ENCODE measurements at regions not wholly inside any gene's neighbourhood (a gene's known extent, or its start where the extent isn't known, plus 50 kb on each side); places are given as distances from the start of the nearest gene placed in this dataset.

GRCh38 chr5:135264451-135265440, 134.3 kb downstream of the MACROH2A1 start:
- CTCF ChIA-PET: interaction anchor here (1.2 to 1.4 kb wide), 2 partner anchors 8 to 68 kb away, joined by 3 read pairs; no protein-coding TSS in a partner anchor
- H3K27ac ChIP-seq (ENCODE audit: low read depth in 2 of 2, low read length in 1 of 2): no peak overlapping the region
- DNase-seq: no peak

GRCh38 chr5:135263022-135263668, 135.9 kb downstream of the MACROH2A1 start:
- H3F3A ChIP-seq (replicated peaks; ENCODE audit: insufficient read depth): no peaks in the 10 kb centered on the region
- H3K9me2 ChIP-seq: no peaks in the 10 kb centered on the region
- no peak for DNase-seq
- POLR2A ChIA-PET: no interaction called here
- H3K4me3 ChIP-seq (ENCODE audit: low read depth in 2 of 2, low read length in 1 of 2): no peak overlapping the region
- H3K36me3 ChIP-seq (replicated peaks in 1 of 2; ENCODE audit: control insufficient read depth in 1 of 2, insufficient read depth in 2 of 2, low read length in 1 of 2): no peaks in the 10 kb centered on the region
- H3K79me2 ChIP-seq (ENCODE audit: insufficient read depth): no peaks in the 10 kb centered on the region
- H4K20me1 ChIP-seq (ENCODE audit: insufficient read depth): no peaks in the 10 kb centered on the region
- H3K27ac ChIP-seq (ENCODE audit: low read depth in 2 of 2, low read length in 1 of 2): no peak overlapping the region
- H3K4me2 ChIP-seq: no peak overlapping the region
- H3K27me3 ChIP-seq (ENCODE audit: insufficient read depth): no peaks in the 10 kb centered on the region
- no peak overlapping the region for H3K9ac ChIP-seq
- CTCF ChIA-PET: no interaction called here
- no peak for TF ChIP-seq NFIC (IDR thresholded peaks at IDR 0.05; ENCODE audit: borderline replicate concordance)
- no peak overlapping the region for H2AFZ ChIP-seq (ENCODE audit: low read depth)
- 0 out of 2 replicates have a peak, but pooled peaks cover 11% of the 10 kb centered on the region for H3K9me3 ChIP-seq
- peaks cover 0 to 12% of the 10 kb centered on the region in 2 experiments; a peak in 1 of 4 replicates for H3K4me1 ChIP-seq (ENCODE audit: control insufficient read depth in 1 of 2, insufficient read depth in 2 of 2, low read depth in 1 of 2, low read length in 1 of 2)
- WGBS (ENCODE audit: low lambda C conversion rate): 85% methylated on average over 9 of the region's 17 CpGs

More at GRCh38 chr5:135264451-135265440, 134.3 kb downstream of the MACROH2A1 start:
- TF ChIP-seq ELF1 (IDR thresholded peaks at IDR 0.05) (no peak), PBX3 (IDR thresholded peaks at IDR 0.05) (peak; percentile 34; the same call in 1 of the 2 replicates), CTCF (IDR thresholded peaks at IDR 0.05) (no peak)
- Histone ChIP-seq H3K9me2 (no peaks in the 10 kb centered on the region), H3K4me2 (no peak overlapping the region), H3K27me3 (ENCODE audit: insufficient read depth) (no peaks in the 10 kb centered on the region), H4K20me1 (ENCODE audit: insufficient read depth) (no peaks in the 10 kb centered on the region), H3K36me3 (replicated peaks in 1 of 2; ENCODE audit: control insufficient read depth in 1 of 2, insufficient read depth in 2 of 2, low read length in 1 of 2) (no peaks in the 10 kb centered on the region), H3F3A (replicated peaks; ENCODE audit: insufficient read depth) (no peaks in the 10 kb centered on the region), H2AFZ (ENCODE audit: low read depth) (no peak overlapping the region; the same call in 1 of the 2 replicates), H3K4me3 (ENCODE audit: low read depth in 2 of 2, low read length in 1 of 2) (no peak overlapping the region), H3K79me2 (ENCODE audit: insufficient read depth) (no peaks in the 10 kb centered on the region), H3K4me1 (ENCODE audit: control insufficient read depth in 1 of 2, insufficient read depth in 2 of 2, low read depth in 1 of 2, low read length in 1 of 2) (peaks cover 2 to 21% of the 10 kb centered on the region in 2 experiments; a peak in 3 of 4 replicates), H3K9me3 (0 out of 2 replicates have a peak, but pooled peaks cover 4% of the 10 kb centered on the region), H3K9ac (no peak overlapping the region)
- WGBS (ENCODE audit: low lambda C conversion rate): 85% methylated on average over 17 of the region's 17 CpGs
- POLR2A ChIA-PET: no interaction called here

GRCh38 chr5:135262364-135262763, 136.7 kb downstream of the MACROH2A1 start:
- Histone ChIP-seq H3K36me3 (replicated peaks in 1 of 2; ENCODE audit: control insufficient read depth in 1 of 2, insufficient read depth in 2 of 2, low read length in 1 of 2) (no peaks in the 10 kb centered on the region), H3K9me3 (0 out of 2 replicates have a peak, but pooled peaks cover 11% of the 10 kb centered on the region), H3K27ac (ENCODE audit: low read depth in 2 of 2, low read length in 1 of 2) (no peak overlapping the region), H3K9me2 (0 out of 2 replicates have a peak, but pooled peaks cover 2% of the 10 kb centered on the region), H3K9ac (no peak overlapping the region), H3K4me3 (ENCODE audit: low read depth in 2 of 2, low read length in 1 of 2) (no peak overlapping the region), H3K27me3 (ENCODE audit: insufficient read depth) (no peaks in the 10 kb centered on the region), H3K4me2 (no peak overlapping the region), H2AFZ (ENCODE audit: low read depth) (no peak overlapping the region), H3K79me2 (ENCODE audit: insufficient read depth) (no peaks in the 10 kb centered on the region), H3F3A (replicated peaks; ENCODE audit: insufficient read depth) (no peaks in the 10 kb centered on the region), H4K20me1 (ENCODE audit: insufficient read depth) (no peaks in the 10 kb centered on the region), H3K4me1 (ENCODE audit: control insufficient read depth in 1 of 2, insufficient read depth in 2 of 2, low read depth in 1 of 2, low read length in 1 of 2) (peaks cover 0 to 12% of the 10 kb centered on the region in 2 experiments; a peak in 1 of 4 replicates)
- POLR2A ChIA-PET: no interaction called here
- 89% methylated on average over 5 of the region's 5 CpGs for WGBS (ENCODE audit: low lambda C conversion rate)
- no peak for DNase-seq
- CTCF ChIA-PET: no interaction called here
- TF ChIP-seq CTCF (IDR thresholded peaks at IDR 0.05): no peak
- TF ChIP-seq RCOR1 (IDR thresholded peaks at IDR 0.05; ENCODE audit: low read length): no peak
- TF ChIP-seq GABPA (IDR thresholded peaks at IDR 0.05; ENCODE audit: low read depth): no peak
- no peak for TF ChIP-seq GATA2 (CRISPR knock-in tag; IDR thresholded peaks at IDR 0.05)
- no peak for TF ChIP-seq CHD2 (IDR thresholded peaks at IDR 0.05; ENCODE audit: low read length, partially characterized antibody)
- TF ChIP-seq NFIC (IDR thresholded peaks at IDR 0.05; ENCODE audit: borderline replicate concordance): no peak
- TF ChIP-seq RAD21 (IDR thresholded peaks at IDR 0.05; ENCODE audit: low read length): no peak
- TF ChIP-seq SMC3 (IDR thresholded peaks at IDR 0.05; ENCODE audit: low read depth, low read length): no peak
- no peak for TF ChIP-seq EZH2phosphoT487 (IDR thresholded peaks at IDR 0.05; ENCODE audit: borderline replicate concordance, low read depth)
- TF ChIP-seq SIN3A (IDR thresholded peaks at IDR 0.05; ENCODE audit: borderline replicate concordance, low read depth, low read length): no peak
- no peak for TF ChIP-seq YY1 (IDR thresholded peaks at IDR 0.05; ENCODE audit: low read depth)
- no peak for TF ChIP-seq FOSL2 (IDR thresholded peaks at IDR 0.05; ENCODE audit: borderline replicate concordance, low read depth)
